ENCODE measurements at regions not wholly inside any gene's neighbourhood (a gene's known extent, or its start where the extent isn't known, plus 50 kb on each side); places are given as distances from the start of the nearest gene placed in this dataset.

GRCh38 chr16:52650318-52650717, 103.4 kb upstream of the TOX3 start:
- no peaks in the 10 kb centered on the region for H3K36me3 ChIP-seq (ENCODE audit: control insufficient read depth in 2 of 4, insufficient read depth in 4 of 4, low read length in 3 of 4)
- no peaks in the 10 kb centered on the region for H3K79me1 ChIP-seq (ENCODE audit: low read depth, low read length)
- no peak overlapping the region for H2BK20ac ChIP-seq (ENCODE audit: low read length)
- no peak overlapping the region for H2AFZ ChIP-seq (ENCODE audit: low read length)
- no peak overlapping the region for H3K56ac ChIP-seq (replicated peaks; ENCODE audit: insufficient read length, low read depth, low read length)
- no peak overlapping the region for H4K8ac ChIP-seq (ENCODE audit: extremely low read depth, insufficient read depth, low read length)
- H3K9me3 ChIP-seq (ENCODE audit: insufficient read depth in 2 of 2, low read depth in 1 of 2, low read length in 1 of 2), result no peaks in the 10 kb centered on the region; a peak in 1 of 4 replicates
- no peaks in the 10 kb centered on the region for H3K27me3 ChIP-seq (replicated peaks in 1 of 4; ENCODE audit: control insufficient read depth in 3 of 4, extremely low read depth in 1 of 4, insufficient read depth in 3 of 4, low read length in 3 of 4)
- no peak overlapping the region for H3K14ac ChIP-seq (ENCODE audit: insufficient read length)
- H3K4me1 ChIP-seq (replicated peaks in 1 of 4; ENCODE audit: control insufficient read depth in 3 of 4, insufficient read depth in 4 of 4, low read length in 3 of 4), result peaks cover 2 to 5% (median 4%) of the 10 kb centered on the region in 4 experiments; a peak in 4 of 7 replicates
- no peak overlapping the region for H3K4ac ChIP-seq (replicated peaks; ENCODE audit: insufficient read length, low read depth, low read length)
- no peak overlapping the region for H2BK12ac ChIP-seq (ENCODE audit: low read depth, low read length)
- no peak overlapping the region for H2AK5ac ChIP-seq (ENCODE audit: low read depth, low read length)
- H2BK5ac ChIP-seq (ENCODE audit: low read depth, low read length), result no peak overlapping the region
- H3K4me3 ChIP-seq (ENCODE audit: extremely low read depth in 1 of 4, insufficient read depth in 2 of 4, low read depth in 3 of 4, low read length in 4 of 4), result no peak overlapping the region
- no peak overlapping the region for H4K91ac ChIP-seq (replicated peaks; ENCODE audit: insufficient read length, low read length)
- ChIA-PET CTCF (ENCODE audit: partially characterized antibody) (no interaction called here), POLR2A (ENCODE audit: partially characterized antibody) (no interaction called here)
- no peak overlapping the region for H3K23ac ChIP-seq (ENCODE audit: insufficient read length)
- no peaks in the 10 kb centered on the region for H3K23me2 ChIP-seq (ENCODE audit: low read depth, low read length)
- no peak overlapping the region for H3K27ac ChIP-seq (ENCODE audit: low read depth, low read length)
- H3K9ac ChIP-seq (replicated peaks in 1 of 4; ENCODE audit: extremely low read depth in 1 of 4, low read depth in 3 of 4, low read length in 3 of 4), result no peak overlapping the region
- 89% methylated on average over 3 of the region's 3 CpGs; no CpG with 5 or more reads in 1 of the 2 experiments for WGBS, 2 experiments (ENCODE audit: extremely low coverage in 1 of 2, insufficient coverage in 1 of 2, insufficient read length in 1 of 2, insufficient replicate concordance in 2 of 2, low coverage in 1 of 2, low lambda C conversion rate in 2 of 2, missing lambda C conversion rate in 1 of 2)
- H4K20me1 ChIP-seq (replicated peaks in 1 of 2; ENCODE audit: control insufficient read depth in 1 of 2, insufficient read depth in 2 of 2, low read length in 2 of 2), result no peaks in the 10 kb centered on the region
- DNase-seq (ENCODE audit: low read depth in 1 of 2, low spot score in 2 of 2), result no peak
- no peaks in the 10 kb centered on the region for H3K79me2 ChIP-seq (ENCODE audit: control insufficient read depth in 1 of 2, insufficient read depth in 2 of 2, low read length in 2 of 2)
- no peak overlapping the region for H3K18ac ChIP-seq (ENCODE audit: extremely low read depth, low read length)
- FAIRE-seq, result no peak
- H2BK120ac ChIP-seq (replicated peaks; ENCODE audit: low read depth, low read length), result no peak overlapping the region
- no peak overlapping the region for H3K4me2 ChIP-seq (ENCODE audit: insufficient read depth in 1 of 2, low read depth in 2 of 2, low read length in 2 of 2)
- no peak overlapping the region for H4K5ac ChIP-seq (ENCODE audit: insufficient read length, low read depth, low read length)
- H2BK15ac ChIP-seq (ENCODE audit: low read length), result no peak overlapping the region
- TF ChIP-seq ASH2L (IDR thresholded peaks at IDR 0.05; ENCODE audit: low read length), result no peak
- TF ChIP-seq RFX5 (IDR thresholded peaks at IDR 0.05; ENCODE audit: borderline replicate concordance, low read depth, low read length), result no peak
- TF ChIP-seq USF2 (IDR thresholded peaks at IDR 0.05; ENCODE audit: low read length), result no peak
- no peak for TF ChIP-seq ZNF274 (IDR thresholded peaks at IDR 0.05; ENCODE audit: borderline replicate concordance, extremely low read depth, low read length)
- no peak for TF ChIP-seq MAX (IDR thresholded peaks at IDR 0.05)
- no peak for TF ChIP-seq SP2 (IDR thresholded peaks at IDR 0.05; ENCODE audit: low read length)
- TF ChIP-seq CHD1 (IDR thresholded peaks at IDR 0.05; ENCODE audit: low read depth, low read length), result no peak
- no peak for TF ChIP-seq CHD2 (IDR thresholded peaks at IDR 0.05; ENCODE audit: low read length)
- TF ChIP-seq SAP30 (IDR thresholded peaks at IDR 0.05; ENCODE audit: insufficient read depth, insufficient replicate concordance, low read length), result no peak
- TF ChIP-seq CREB1 (IDR thresholded peaks at IDR 0.05), result no peak
- no peak for TF ChIP-seq MAFK (IDR thresholded peaks at IDR 0.05; ENCODE audit: low read depth, low read length)
- TF ChIP-seq SIN3A (conservative IDR thresholded peaks at IDR 0.05 in 1 of 2, IDR thresholded peaks at IDR 0.05 in 1 of 2; ENCODE audit: low read depth in 1 of 2, low read length in 2 of 2), result no peak
- no peak for TF ChIP-seq GTF2F1 (IDR thresholded peaks at IDR 0.05; ENCODE audit: borderline replicate concordance, low read depth, low read length)
- TF ChIP-seq ATF3 (IDR thresholded peaks at IDR 0.05; ENCODE audit: insufficient read depth, low read depth, low read length), result no peak
